ENCODE measurements at regions not wholly inside any gene's neighbourhood (a gene's known extent, or its start where the extent isn't known, plus 50 kb on each side); places are given as distances from the start of the nearest gene placed in this dataset.

DNA sequence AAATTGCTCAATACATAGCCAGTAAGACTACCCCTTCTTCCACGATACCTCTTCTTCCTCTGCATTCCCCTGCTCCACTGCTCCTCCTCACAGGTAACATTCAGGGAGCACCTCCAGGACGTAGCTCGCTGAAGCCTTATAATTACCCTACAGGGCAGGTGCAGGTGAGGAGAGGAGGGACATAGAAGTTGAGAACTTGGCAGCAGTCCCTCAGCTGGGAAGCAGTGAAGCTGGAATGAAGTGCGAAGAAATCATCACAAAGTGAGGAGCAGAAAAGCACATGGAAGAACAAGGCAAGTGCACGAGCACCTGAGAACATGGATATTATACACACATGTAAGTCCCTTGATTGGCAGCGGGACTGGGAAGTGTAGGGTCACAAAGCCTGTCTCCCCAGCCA, 118.2 kb downstream of the HSD17B3 start:
- H3K9ac ChIP-seq (replicated peaks; ENCODE audit: extremely low read depth, insufficient read depth, low read length): no peak overlapping the region
- POLR2A ChIA-PET: no interaction called here
- H3K9me1 ChIP-seq (replicated peaks; ENCODE audit: control insufficient read depth, extremely low read depth, insufficient read depth, low read length): no peaks in the 10 kb centered on the region
- no peaks in the 10 kb centered on the region for H3K79me2 ChIP-seq (ENCODE audit: control insufficient read depth, insufficient read depth, low read length)
- no peaks in the 10 kb centered on the region for H3K36me3 ChIP-seq (ENCODE audit: control insufficient read depth in 2 of 2, extremely low read depth in 1 of 2, insufficient read depth in 2 of 2, low read length in 2 of 2)
- CTCF ChIA-PET: no interaction called here
- TF ChIP-seq, protein P1, sequence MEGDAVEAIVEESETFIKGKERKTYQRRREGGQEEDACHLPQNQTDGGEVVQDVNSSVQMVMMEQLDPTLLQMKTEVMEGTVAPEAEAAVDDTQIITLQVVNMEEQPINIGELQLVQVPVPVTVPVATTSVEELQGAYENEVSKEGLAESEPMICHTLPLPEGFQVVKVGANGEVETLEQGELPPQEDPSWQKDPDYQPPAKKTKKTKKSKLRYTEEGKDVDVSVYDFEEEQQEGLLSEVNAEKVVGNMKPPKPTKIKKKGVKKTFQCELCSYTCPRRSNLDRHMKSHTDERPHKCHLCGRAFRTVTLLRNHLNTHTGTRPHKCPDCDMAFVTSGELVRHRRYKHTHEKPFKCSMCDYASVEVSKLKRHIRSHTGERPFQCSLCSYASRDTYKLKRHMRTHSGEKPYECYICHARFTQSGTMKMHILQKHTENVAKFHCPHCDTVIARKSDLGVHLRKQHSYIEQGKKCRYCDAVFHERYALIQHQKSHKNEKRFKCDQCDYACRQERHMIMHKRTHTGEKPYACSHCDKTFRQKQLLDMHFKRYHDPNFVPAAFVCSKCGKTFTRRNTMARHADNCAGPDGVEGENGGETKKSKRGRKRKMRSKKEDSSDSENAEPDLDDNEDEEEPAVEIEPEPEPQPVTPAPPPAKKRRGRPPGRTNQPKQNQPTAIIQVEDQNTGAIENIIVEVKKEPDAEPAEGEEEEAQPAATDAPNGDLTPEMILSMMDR (IDR thresholded peaks at IDR 0.05; ENCODE audit: extremely low read depth in 1 of 2, insufficient read depth in 1 of 2, low read depth in 1 of 2, low read length in 2 of 2): no peak
- TF ChIP-seq GATA2 (IDR thresholded peaks at IDR 0.05; ENCODE audit: insufficient read depth, insufficient read length, low read depth, low read length) (no peak), POLR2A (IDR thresholded peaks at IDR 0.05; ENCODE audit: low read depth, low read length) (no peak), EZH2 (IDR thresholded peaks at IDR 0.05; ENCODE audit: borderline replicate concordance, low read depth, low read length, severe bottlenecking) (no peak), POLR2AphosphoS5 (IDR thresholded peaks at IDR 0.05; ENCODE audit: insufficient read depth, low read depth, low read length) (no peak), MYC (IDR thresholded peaks at IDR 0.05; ENCODE audit: low read depth, low read length) (no peak), FOS (IDR thresholded peaks at IDR 0.05; ENCODE audit: borderline replicate concordance, insufficient read depth, low read length) (no peak)
- no peaks in the 10 kb centered on the region for H3K9me3 ChIP-seq (replicated peaks; ENCODE audit: control insufficient read depth, insufficient read depth, low read length)
- H3K27me3 ChIP-seq (ENCODE audit: control insufficient read depth in 2 of 2, insufficient read depth in 2 of 2, low read length in 2 of 2): peaks cover 4 to 19% of the 10 kb centered on the region in 2 experiments
- no peak overlapping the region for H2AFZ ChIP-seq (ENCODE audit: low read depth, low read length)
- no peak overlapping the region for H3K27ac ChIP-seq (ENCODE audit: insufficient read depth, low read depth, low read length)
- DNase-seq (ENCODE audit: low read depth, low spot score): no peak
- intact Hi-C loops (cut with micrococcal nuclease) (no loop called here), dilution Hi-C loops (cut with MboI; ENCODE audit: extremely low pct_ligation_motif_present, low sequenced_read_pairs) (no loop called here)
- no peak for FAIRE-seq
- no peaks in the 10 kb centered on the region for H3K4me1 ChIP-seq (ENCODE audit: control insufficient read depth, extremely low read depth, insufficient read depth, low read length)
- no peaks in the 10 kb centered on the region for H4K20me1 ChIP-seq (replicated peaks; ENCODE audit: control insufficient read depth, extremely low read depth, insufficient read depth, low read length)
- H3K4me3 ChIP-seq (replicated peaks in 1 of 3; ENCODE audit: insufficient read depth in 1 of 3, low read depth in 1 of 3, low read length in 3 of 3): no peak overlapping the region
- no peak overlapping the region for H3K4me2 ChIP-seq (ENCODE audit: insufficient read depth, low read length)
- BruUV-seq (replicated peaks): no TSS peak

DNA sequence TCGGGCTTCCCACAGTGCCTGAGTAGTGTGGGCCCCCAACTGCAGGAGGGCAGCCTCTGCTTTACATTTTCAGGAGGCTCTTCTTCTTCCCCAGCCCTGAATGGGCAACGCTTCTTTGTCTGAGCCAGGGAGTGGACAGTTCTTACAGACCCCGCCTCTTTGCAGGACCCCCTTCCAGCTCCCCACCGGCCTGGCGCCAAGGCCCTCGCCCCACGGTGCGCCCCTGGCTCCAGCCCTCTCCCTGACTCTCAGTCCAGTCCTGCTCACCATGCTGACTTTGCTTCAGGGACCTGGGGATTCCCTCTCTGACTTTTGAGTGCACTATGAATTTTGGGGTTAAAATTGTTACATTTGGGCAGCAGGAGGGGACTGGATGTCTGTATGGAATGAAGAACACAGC, 123.8 kb downstream of the HSD17B3 start:
- POLR2A ChIA-PET: no interaction called here
- dilution Hi-C loops (cut with MboI; ENCODE audit: extremely low pct_ligation_motif_present, low sequenced_read_pairs) (no loop called here), intact Hi-C loops (cut with micrococcal nuclease) (no loop called here)
- no peaks in the 10 kb centered on the region for H3K9me3 ChIP-seq (replicated peaks; ENCODE audit: control insufficient read depth, insufficient read depth, low read length)
- no peak for FAIRE-seq
- no peak overlapping the region for H3K4me2 ChIP-seq (ENCODE audit: insufficient read depth, low read length)
- no peaks in the 10 kb centered on the region for H3K36me3 ChIP-seq (ENCODE audit: control insufficient read depth in 2 of 2, extremely low read depth in 1 of 2, insufficient read depth in 2 of 2, low read length in 2 of 2)
- TF ChIP-seq POLR2A (IDR thresholded peaks at IDR 0.05; ENCODE audit: low read depth, low read length) (no peak), JUN (IDR thresholded peaks at IDR 0.05; ENCODE audit: borderline replicate concordance, insufficient read depth, insufficient read length, low read depth) (no peak), FOS (IDR thresholded peaks at IDR 0.05; ENCODE audit: borderline replicate concordance, insufficient read depth, low read length) (no peak), MYC (IDR thresholded peaks at IDR 0.05; ENCODE audit: low read depth, low read length) (no peak), GATA2 (IDR thresholded peaks at IDR 0.05; ENCODE audit: insufficient read depth, insufficient read length, low read depth, low read length) (no peak), POLR2AphosphoS5 (IDR thresholded peaks at IDR 0.05; ENCODE audit: insufficient read depth, low read depth, low read length) (no peak), EZH2 (IDR thresholded peaks at IDR 0.05; ENCODE audit: borderline replicate concordance, low read depth, low read length, severe bottlenecking) (no peak)
- TF ChIP-seq, protein P2, sequence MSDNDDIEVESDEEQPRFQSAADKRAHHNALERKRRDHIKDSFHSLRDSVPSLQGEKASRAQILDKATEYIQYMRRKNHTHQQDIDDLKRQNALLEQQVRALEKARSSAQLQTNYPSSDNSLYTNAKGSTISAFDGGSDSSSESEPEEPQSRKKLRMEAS (IDR thresholded peaks at IDR 0.05; ENCODE audit: insufficient read depth, insufficient read length): no peak
- TF ChIP-seq, protein P1 (IDR thresholded peaks at IDR 0.05; ENCODE audit: extremely low read depth in 1 of 2, insufficient read depth in 1 of 2, low read depth in 1 of 2, low read length in 2 of 2): no peak
- no peaks in the 10 kb centered on the region for H3K79me2 ChIP-seq (ENCODE audit: control insufficient read depth, insufficient read depth, low read length)
- H2AFZ ChIP-seq (ENCODE audit: low read depth, low read length): no peak overlapping the region
- BruUV-seq (replicated peaks): no TSS peak
- H3K4me1 ChIP-seq (ENCODE audit: control insufficient read depth, extremely low read depth, insufficient read depth, low read length): no peaks in the 10 kb centered on the region
- H3K4me3 ChIP-seq (replicated peaks in 1 of 3; ENCODE audit: insufficient read depth in 1 of 3, low read depth in 1 of 3, low read length in 3 of 3): no peak overlapping the region
- DNase-seq (ENCODE audit: low read depth, low spot score): no peak
- H3K9me1 ChIP-seq (replicated peaks; ENCODE audit: control insufficient read depth, extremely low read depth, insufficient read depth, low read length): no peaks in the 10 kb centered on the region
- H4K20me1 ChIP-seq (replicated peaks; ENCODE audit: control insufficient read depth, extremely low read depth, insufficient read depth, low read length): no peaks in the 10 kb centered on the region
- no peak overlapping the region for H3K27ac ChIP-seq (ENCODE audit: insufficient read depth, low read depth, low read length)
- no peak overlapping the region for H3K9ac ChIP-seq (replicated peaks; ENCODE audit: extremely low read depth, insufficient read depth, low read length)
- peaks cover 9 to 21% of the 10 kb centered on the region in 2 experiments for H3K27me3 ChIP-seq (ENCODE audit: control insufficient read depth in 2 of 2, insufficient read depth in 2 of 2, low read length in 2 of 2)
- CTCF ChIA-PET: no interaction called here

Measured in endothelial cell of umbilical vein (primary cell).